Trophoblast cell (in vitro differentiated cells and primary cell): ENCODE measurements at regions not wholly inside any gene's neighbourhood (a gene's known extent, or its start where the extent isn't known, plus 50 kb on each side); places are given as distances from the start of the nearest gene placed in this dataset.

Source experiments
- DNase-seq, 2 donors: peaks; one replicate each; pipeline ENCODE4 v3.0.0-alpha.2; 2016
- H2AFZ ChIP-seq: 2 replicates; pipeline ENCODE4 v1.6.1; 2013; ENCODE audit warnings: low read length, moderate library complexity, mild to moderate bottlenecking; ENCODE audit not compliant: insufficient read depth, poor library complexity
- H2AK5ac ChIP-seq: 2 replicates; pipeline ENCODE4 v1.6.1; 2013; ENCODE audit warnings: mild to moderate bottlenecking, low read length
- H2BK120ac ChIP-seq: 2 replicates; pipeline ENCODE4 v1.6.1; 2013; ENCODE audit warnings: low read length, mild to moderate bottlenecking, moderate library complexity; ENCODE audit not compliant: insufficient read depth, poor library complexity
- H2BK12ac ChIP-seq: 2 replicates; pipeline ENCODE4 v1.6.1; 2013; ENCODE audit warnings: mild to moderate bottlenecking, low read length, moderate library complexity
- H2BK5ac ChIP-seq: 2 replicates; pipeline ENCODE4 v1.6.1; 2013; ENCODE audit warnings: low read length, low read depth, moderate library complexity, mild to moderate bottlenecking; ENCODE audit not compliant: poor library complexity
- H3K14ac ChIP-seq: 2 replicates; pipeline ENCODE4 v1.6.1; 2013; ENCODE audit warnings: mild to moderate bottlenecking, low read length
- H3K18ac ChIP-seq: 2 replicates; pipeline ENCODE4 v1.6.1; 2013; ENCODE audit warnings: mild to moderate bottlenecking, low read length
- H3K23ac ChIP-seq: 2 replicates; pipeline ENCODE4 v1.6.1; 2013; ENCODE audit warnings: low read length
- H3K27ac ChIP-seq: 2 replicates; pipeline ENCODE4 v1.5.1; 2013; ENCODE audit warnings: low read depth, mild to moderate bottlenecking, inconsistent platforms, low read length, moderate library complexity
- H3K27me3 ChIP-seq: 2 replicates; pipeline ENCODE4 v1.6.1; 2013; ENCODE audit warnings: inconsistent platforms, mild to moderate bottlenecking, low read length, moderate library complexity; ENCODE audit not compliant: insufficient read depth
- H3K36me3 ChIP-seq, 2 experiments: 1 replicate in 1 of 2; 2 replicates in 1 of 2; pipeline ENCODE4 v1.6.1; 2013; ENCODE audit warnings: low read length in 2 of 2, mild to moderate bottlenecking in 2 of 2, moderate library complexity in 1 of 2; ENCODE audit not compliant: insufficient read depth in 2 of 2, control insufficient read depth in 1 of 2
- H3K4ac ChIP-seq: 2 replicates; pipeline ENCODE4 v1.6.1; 2013; ENCODE audit warnings: low read depth, mild to moderate bottlenecking, low read length, moderate library complexity
- H3K4me1 ChIP-seq, 2 experiments: 1 replicate in 1 of 2; 2 replicates in 1 of 2; pipeline ENCODE4 v1.6.1; 2013; ENCODE audit warnings: low read length in 2 of 2, mild to moderate bottlenecking in 2 of 2, moderate library complexity in 1 of 2; ENCODE audit not compliant: insufficient read depth in 2 of 2, control insufficient read depth in 1 of 2
- H3K4me2 ChIP-seq: 2 replicates; pipeline ENCODE4 v1.6.1; 2013; ENCODE audit warnings: inconsistent platforms, mild to moderate bottlenecking, low read length, moderate library complexity
- H3K4me3 ChIP-seq: 2 replicates; pipeline ENCODE4 v1.5.1; 2013; ENCODE audit warnings: mild to moderate bottlenecking, low read depth, low read length, inconsistent platforms
- H3K79me1 ChIP-seq: one replicate; pipeline ENCODE4 v1.6.1; 2013; ENCODE audit warnings: low read length
- H3K79me2 ChIP-seq: 2 replicates; pipeline ENCODE4 v1.6.1; 2013; ENCODE audit warnings: low read length, mild to moderate bottlenecking; ENCODE audit not compliant: control insufficient read depth, insufficient read depth, poor library complexity
- H3K9ac ChIP-seq: 2 replicates; pipeline ENCODE4 v1.6.1; 2013; ENCODE audit warnings: mild to moderate bottlenecking, low read length
- H3K9me3 ChIP-seq: 2 replicates; pipeline ENCODE4 v1.6.1; 2013; ENCODE audit warnings: low read depth, mild to moderate bottlenecking, control low read depth, inconsistent platforms, low read length; ENCODE audit not compliant: insufficient read depth
- H4K12ac ChIP-seq: 2 replicates; pipeline ENCODE4 v1.6.1; 2013; ENCODE audit warnings: low read depth, mild to moderate bottlenecking, low read length, moderate library complexity
- H4K8ac ChIP-seq: 2 replicates; pipeline ENCODE4 v1.6.1; 2013; ENCODE audit warnings: low read depth, mild to moderate bottlenecking, low read length, moderate library complexity
- H4K91ac ChIP-seq: one replicate; pipeline ENCODE4 v1.6.1; 2013; ENCODE audit warnings: low read depth, mild to moderate bottlenecking, low read length, moderate library complexity
- WGBS: extraction: QIAGEN DNeasy Blood & Tissue Kit; methylation state at CpG from one replicate; pipeline ENCODE4 v1.1.7; 2013; ENCODE audit warnings: missing lambda C conversion rate; ENCODE audit not compliant: insufficient read length, insufficient coverage; ENCODE audit errors: extremely low coverage; 5-methylcytosine and 5-hydroxymethylcytosine counted together

DNA sequence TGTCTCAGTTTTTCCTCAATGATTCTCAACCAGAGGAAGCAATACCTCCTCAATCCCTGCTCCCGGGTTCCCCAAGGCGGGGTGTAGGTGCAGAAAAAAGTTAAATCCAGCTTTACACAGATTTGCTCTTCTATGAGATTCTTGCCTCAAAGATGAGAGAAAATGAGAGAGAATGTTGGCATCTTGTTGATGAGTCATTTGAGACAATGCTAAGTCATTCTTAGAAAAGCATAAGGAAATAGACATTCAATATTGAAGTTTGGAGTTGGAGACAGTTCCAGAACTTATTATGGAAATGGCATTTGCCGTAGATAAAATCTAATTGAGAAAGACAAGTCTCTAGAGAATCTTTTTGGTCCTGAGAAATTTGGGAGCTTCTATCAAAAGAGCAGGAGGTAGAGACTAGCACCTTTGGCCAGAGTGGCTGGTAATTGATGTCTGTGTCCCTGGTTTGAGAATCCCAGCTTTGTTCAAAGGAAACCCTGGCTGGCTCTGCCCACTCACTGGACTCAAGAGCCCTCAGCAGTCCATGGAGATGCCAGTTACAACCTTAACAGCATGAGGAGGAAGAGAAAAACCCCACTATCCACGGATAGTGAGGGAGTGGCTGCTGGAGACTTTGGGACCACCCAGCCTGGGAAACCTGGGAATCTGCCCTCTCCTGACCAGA lies 181.2 kb downstream of the FAM124B start:
- DNase-seq = peak in 1 of 2 donors; percentile 19
- Histone ChIP-seq H3K4me3 (no peak overlapping the region), H4K12ac (no peak overlapping the region), H3K27me3 (no peaks in the 10 kb centered on the region), H2AK5ac (peak overlapping the region; percentile 89), H3K23ac (no peak overlapping the region), H3K79me1 (peaks cover 7% of the 10 kb centered on the region), H2BK120ac (peak overlapping the region; percentile 41), H4K91ac (peak overlapping the region; percentile 79), H3K4ac (peak overlapping the region; percentile 6), H2BK5ac (peak overlapping the region; percentile 50), H3K4me2 (no peak overlapping the region), H2BK12ac (peak overlapping the region; percentile 97), H3K36me3 (no peaks in the 10 kb centered on the region), H3K14ac (peak overlapping the region; percentile 89), H3K18ac (peak overlapping the region; percentile 86), H2AFZ (no peak overlapping the region), H3K9me3 (no peaks in the 10 kb centered on the region), H3K9ac (no peak overlapping the region), H3K4me1 (peaks cover 7 to 11% of the 10 kb centered on the region in 2 experiments), H3K27ac (peak overlapping the region; percentile 40), H4K8ac (peak overlapping the region; percentile 58), H3K79me2 (no peaks in the 10 kb centered on the region)
- no CpG with 5 or more reads among the region's 4 CpGs for WGBS

DNA sequence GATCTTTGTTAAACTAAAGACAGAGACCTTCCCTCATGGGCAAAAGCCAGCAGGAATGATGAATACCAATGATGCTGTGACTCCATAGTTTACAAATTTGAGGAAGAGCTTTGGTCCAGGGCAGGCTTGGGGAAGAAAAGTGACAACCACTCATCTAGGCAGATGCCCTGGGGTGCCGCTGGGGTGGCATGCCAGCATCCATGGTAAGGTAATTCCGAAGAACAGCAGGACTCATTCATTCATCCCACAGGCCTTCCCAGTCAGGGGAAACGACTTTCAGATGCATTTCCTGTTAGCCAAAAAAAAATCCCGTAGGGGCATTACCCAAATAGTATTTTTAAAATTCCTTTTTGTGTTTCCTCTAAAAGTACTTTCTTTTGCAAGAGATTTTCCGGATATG lies 180.7 kb upstream of the SERPINE2 start:
- Histone ChIP-seq H3K4me1 (peaks cover 9 to 15% of the 10 kb centered on the region in 2 experiments), H3K4ac (no peak overlapping the region), H3K14ac (no peak overlapping the region), H3K27me3 (no peaks in the 10 kb centered on the region), H2BK12ac (peak overlapping the region; percentile 78), H3K79me2 (no peaks in the 10 kb centered on the region), H4K8ac (no peak overlapping the region), H3K4me3 (no peak overlapping the region), H3K9ac (no peak overlapping the region), H2BK120ac (no peak overlapping the region), H3K4me2 (no peak overlapping the region), H3K23ac (no peak overlapping the region), H4K91ac (no peak overlapping the region), H2AK5ac (peak overlapping the region; percentile 74), H3K79me1 (peaks cover 7% of the 10 kb centered on the region), H3K27ac (no peak overlapping the region), H2BK5ac (no peak overlapping the region), H3K9me3 (no peaks in the 10 kb centered on the region), H2AFZ (no peak overlapping the region), H4K12ac (no peak overlapping the region), H3K18ac (no peak overlapping the region), H3K36me3 (no peaks in the 10 kb centered on the region)
- DNase-seq = peak in 1 of 2 donors; percentile 8
- WGBS = no CpG with 5 or more reads among the region's 5 CpGs

- Histone ChIP-seq H3K79me1 (peaks cover 7% of the 10 kb centered on the region), H4K91ac (no peak overlapping the region), H3K79me2 (no peaks in the 10 kb centered on the region), H2BK120ac (no peak overlapping the region), H2AFZ (no peak overlapping the region), H4K8ac (no peak overlapping the region), H3K4me2 (no peak overlapping the region), H3K27me3 (no peaks in the 10 kb centered on the region), H3K36me3 (no peaks in the 10 kb centered on the region), H2BK5ac (no peak overlapping the region), H3K14ac (no peak overlapping the region), H4K12ac (no peak overlapping the region), H3K9me3 (no peaks in the 10 kb centered on the region), H2AK5ac (no peak overlapping the region), H3K4me1 (peaks cover 9 to 15% of the 10 kb centered on the region in 2 experiments), H2BK12ac (no peak overlapping the region), H3K4me3 (no peak overlapping the region), H3K18ac (no peak overlapping the region), H3K9ac (no peak overlapping the region), H3K27ac (no peak overlapping the region), H3K4ac (no peak overlapping the region), H3K23ac (no peak overlapping the region)
- no CpG with 5 or more reads among the region's 3 CpGs for WGBS
- DNase-seq = peak in 1 of 2 donors; percentile 9
These were observed 178.9 kb upstream of the SERPINE2 start for GRCh38 chr2:224217962-224218347.

DNA sequence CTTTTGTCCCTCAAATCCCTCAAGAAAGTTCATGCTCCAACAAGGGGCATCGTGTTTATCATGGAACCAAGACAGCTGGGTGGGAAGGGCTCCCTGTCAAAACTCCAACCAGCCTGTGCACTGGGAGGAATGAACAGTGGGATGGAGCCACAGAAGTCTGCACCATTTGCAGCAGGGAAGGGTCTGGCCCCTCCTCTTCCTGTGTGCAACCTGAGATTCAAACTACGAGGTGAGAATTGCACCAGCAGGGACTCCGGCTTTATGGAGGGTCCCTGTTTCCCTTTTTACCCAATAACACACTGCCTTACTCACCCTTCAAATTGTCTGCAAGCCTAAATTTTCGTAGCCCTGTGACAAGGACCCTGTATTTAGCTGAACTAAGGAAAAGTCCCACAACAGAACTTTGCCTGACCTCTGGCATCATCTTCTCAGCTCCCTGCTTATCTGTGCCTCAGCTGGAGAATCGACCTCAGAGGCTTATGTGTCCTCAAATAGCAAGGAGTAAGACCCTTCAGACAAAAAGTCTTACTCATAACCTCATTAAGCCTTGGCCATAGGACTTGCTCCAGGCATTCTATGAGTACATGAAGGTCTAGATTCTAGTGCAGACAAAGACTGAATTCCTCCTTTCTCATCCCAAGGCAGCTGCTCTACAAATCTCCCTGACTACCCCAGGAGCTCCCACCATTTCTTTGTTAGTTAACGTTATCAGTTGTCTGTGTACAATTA lies 178.3 kb upstream of the SERPINE2 start:
- H3K14ac ChIP-seq = no peak overlapping the region
- H3K4ac ChIP-seq = no peak overlapping the region
- H3K23ac ChIP-seq = no peak overlapping the region
- H3K4me2 ChIP-seq = no peak overlapping the region
- H3K79me2 ChIP-seq = no peaks in the 10 kb centered on the region
- H2BK120ac ChIP-seq = no peak overlapping the region
- WGBS = no CpG with 5 or more reads among the region's 6 CpGs
- no peak overlapping the region for H4K91ac ChIP-seq
- H3K9me3 ChIP-seq = no peaks in the 10 kb centered on the region
- no peak overlapping the region for H3K18ac ChIP-seq
- H2BK12ac ChIP-seq = no peak overlapping the region
- peaks cover 9 to 15% of the 10 kb centered on the region in 2 experiments for H3K4me1 ChIP-seq
- no peak for DNase-seq
- H2BK5ac ChIP-seq = no peak overlapping the region
- no peak overlapping the region for H3K27ac ChIP-seq
- no peak overlapping the region for H4K8ac ChIP-seq
- no peak overlapping the region for H2AK5ac ChIP-seq
- no peak overlapping the region for H3K4me3 ChIP-seq
- H3K27me3 ChIP-seq = no peaks in the 10 kb centered on the region
- H3K9ac ChIP-seq = no peak overlapping the region
- H3K79me1 ChIP-seq = peaks cover 7% of the 10 kb centered on the region
- H2AFZ ChIP-seq = no peak overlapping the region
- no peaks in the 10 kb centered on the region for H3K36me3 ChIP-seq
- no peak overlapping the region for H4K12ac ChIP-seq
